Pons (tissue), 1 donor: ENCODE measurements at regions not wholly inside any gene's neighbourhood (a gene's known extent, or its start where the extent isn't known, plus 50 kb on each side); places are given as distances from the start of the nearest gene placed in this dataset.

ENCODE experiments used
- DNase-seq: peaks from one replicate; pipeline ENCODE4 v3.0.0-alpha.2; 2016; ENCODE audit warnings: low spot score

DNA sequence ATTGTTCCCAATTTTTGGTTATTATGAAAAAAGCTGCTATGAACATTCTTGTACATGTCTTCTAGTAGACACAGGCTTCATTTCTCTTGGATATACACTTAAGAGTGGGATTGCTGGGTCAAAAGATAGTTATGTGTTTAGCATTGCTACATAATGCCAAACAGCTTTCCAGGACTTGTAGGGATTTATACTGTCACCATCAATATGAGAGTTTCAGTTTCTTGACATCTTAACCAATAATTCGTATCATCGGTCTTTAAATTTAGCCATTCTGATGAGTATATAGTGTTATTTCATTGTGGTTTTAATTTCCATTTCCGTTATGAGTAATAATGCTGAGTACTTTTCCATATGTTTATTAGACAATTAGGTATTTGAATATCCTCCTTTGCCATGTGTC lies 190.3 kb upstream of the PFN2 start:
- no peak for DNase-seq

DNA sequence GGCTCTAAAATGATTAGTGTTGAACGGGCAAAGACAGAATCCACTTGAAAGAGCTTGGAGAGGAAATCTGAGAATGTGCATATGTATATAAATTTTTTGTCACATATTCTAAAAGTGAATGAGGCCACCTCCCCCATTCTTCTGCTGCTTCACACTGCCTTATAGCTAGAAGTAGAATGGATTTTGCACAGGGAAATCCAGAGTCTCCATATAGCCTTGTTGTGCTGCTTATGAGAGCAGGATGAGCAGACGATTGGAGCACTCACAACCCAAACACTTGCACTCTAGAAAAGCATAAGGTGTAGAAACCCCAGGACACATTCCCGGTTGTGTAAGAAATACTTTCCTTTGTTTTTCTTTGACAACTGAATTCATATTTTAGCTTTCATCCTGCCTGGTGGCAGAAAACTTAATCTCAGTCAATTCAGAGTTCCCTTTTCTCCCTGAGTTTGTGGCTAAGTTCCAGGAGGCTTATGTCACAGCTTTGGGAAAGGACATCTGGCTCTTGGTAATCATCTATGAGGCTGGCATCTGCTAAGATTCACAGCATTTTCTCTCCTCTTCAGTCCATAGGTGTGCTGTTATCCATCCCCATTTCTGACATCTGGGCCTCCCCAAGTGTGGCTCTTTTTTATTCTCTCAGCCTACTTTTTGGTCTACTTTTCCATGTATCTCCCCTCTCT lies 188.4 kb upstream of the PFN2 start:
- DNase-seq = peak; percentile 34

DNA sequence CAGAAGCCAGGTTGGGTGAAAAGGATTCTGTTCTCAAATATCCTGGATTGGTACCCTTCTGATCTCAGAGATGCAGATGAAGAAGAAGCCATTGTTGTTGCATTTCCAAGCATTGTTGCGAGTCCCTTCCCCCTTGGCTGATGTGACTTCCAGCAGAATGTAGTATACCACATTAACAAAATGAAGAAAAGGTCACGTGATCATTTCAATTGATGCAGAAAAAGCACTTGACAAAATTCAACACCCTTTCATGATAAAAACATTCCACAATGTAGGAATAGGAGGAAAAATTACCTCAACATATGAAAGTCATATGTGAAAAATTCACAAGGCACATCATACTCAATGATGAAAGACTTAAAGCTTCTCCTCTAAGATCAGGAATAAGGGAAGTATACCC lies 181.9 kb upstream of the PFN2 start:
- no peak for DNase-seq

DNA sequence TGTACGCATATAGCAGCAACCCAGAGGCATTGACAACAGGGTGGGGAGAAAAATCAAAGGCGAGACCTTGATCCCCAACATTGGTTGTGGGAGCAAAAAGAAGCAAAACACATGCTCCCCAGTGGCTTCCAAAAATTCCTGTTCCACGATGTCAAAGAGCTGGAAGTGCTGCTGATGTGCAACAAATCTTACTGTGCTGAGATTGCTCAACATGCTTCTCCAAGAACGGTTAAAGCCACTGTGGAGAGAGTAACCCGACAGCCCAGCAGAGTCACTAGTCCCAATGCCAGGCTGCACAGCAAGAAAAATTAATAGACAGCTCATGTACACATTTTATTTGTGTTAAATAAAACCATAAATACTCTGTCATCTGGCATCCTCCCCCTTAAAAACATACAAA lies 179.9 kb upstream of the PFN2 start:
- no peak for DNase-seq

DNA sequence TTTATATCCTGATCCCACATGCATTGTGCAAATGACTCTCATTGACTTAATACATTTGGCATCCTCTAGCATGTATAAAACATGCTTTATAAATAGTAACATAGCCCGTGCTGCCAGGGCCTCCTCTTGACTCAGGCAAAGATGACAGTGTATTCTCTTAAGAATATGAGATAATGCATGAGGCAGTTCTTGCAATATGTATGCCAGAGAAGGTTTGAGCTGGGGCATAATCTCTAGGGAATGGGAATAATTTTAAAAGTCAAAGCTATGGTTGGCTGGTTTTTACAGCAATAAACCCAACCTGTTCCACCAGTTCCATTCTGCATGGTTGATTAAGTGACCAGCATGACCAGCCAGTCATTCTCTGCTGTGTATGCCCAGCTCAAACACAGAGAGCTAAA lies 179.0 kb upstream of the PFN2 start:
- no peak for DNase-seq

DNA sequence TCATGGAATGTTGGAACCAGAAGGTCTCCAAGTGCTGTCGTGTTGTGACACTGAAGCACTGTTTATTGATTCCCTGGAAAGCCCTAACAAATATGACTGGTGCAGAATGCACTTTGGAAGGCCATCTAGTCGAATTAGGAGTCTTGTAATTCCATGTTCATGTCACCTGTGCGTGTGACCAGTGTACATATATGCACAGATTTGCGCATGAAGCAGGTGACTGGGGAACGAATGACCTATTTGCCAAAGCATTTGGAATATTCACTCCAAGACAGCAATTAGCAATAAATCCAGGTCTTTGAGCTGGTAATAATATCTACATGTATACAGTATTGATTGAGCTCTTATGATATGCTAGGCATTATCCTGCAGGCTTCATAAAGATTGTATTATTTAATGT lies 177.5 kb upstream of the PFN2 start:
- no peak for DNase-seq

DNA sequence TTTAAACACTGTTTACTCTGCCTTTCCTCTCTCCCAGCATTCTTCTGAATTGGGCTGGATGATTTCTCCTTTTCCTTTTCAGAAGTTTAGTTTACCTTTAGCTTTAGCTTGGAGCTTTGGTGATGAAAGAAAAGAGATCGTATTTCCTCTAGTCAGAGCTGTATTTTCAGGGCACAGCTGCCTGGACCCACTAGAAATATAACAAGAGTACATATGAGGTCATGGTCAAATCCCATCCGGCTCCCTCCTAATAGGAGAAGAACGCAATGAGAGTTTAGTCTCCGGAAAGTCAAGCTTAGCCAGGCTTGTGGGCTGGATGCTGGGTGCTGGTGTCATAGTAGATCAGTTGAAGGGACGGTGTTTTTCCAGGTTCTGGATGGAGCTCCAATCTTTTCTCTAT lies 177.1 kb upstream of the PFN2 start:
- DNase-seq = no peak

DNA sequence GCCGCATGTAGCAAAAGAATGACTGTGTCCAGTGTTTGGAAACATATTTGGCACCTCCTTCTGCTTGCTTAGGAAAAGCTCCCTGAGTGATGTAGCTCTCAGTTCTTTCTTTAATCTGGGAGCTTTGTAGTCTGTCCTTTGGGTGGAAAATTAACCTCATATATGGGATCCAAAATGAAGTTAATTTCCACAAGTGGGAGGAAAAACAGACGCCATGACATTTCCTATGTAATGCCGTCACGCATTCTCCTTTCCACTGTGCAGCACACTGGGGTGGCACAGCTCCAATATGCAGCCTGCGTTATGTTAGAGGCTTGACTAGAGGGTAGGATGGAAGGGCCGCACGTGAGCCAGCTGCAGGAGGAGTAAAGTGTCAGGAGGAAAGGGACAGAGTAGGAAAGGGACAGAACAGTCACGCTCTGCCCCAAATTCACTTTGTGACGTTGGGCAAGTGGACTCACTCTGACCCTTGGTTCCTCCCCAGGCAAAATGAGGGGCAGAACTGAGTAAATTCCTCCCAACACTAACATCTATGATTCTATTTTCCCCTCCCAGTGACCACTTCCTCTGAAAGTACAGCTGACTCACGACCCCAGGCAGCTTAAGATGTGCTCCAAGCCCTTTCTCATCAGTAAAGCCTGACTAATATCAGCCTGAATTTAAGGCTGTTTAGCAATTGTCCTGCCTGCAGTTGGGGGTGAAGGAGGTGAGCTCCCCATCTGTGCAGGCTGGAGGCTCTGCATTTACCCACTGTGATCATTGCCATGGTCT lies 176.5 kb upstream of the PFN2 start:
- no peak for DNase-seq

DNA sequence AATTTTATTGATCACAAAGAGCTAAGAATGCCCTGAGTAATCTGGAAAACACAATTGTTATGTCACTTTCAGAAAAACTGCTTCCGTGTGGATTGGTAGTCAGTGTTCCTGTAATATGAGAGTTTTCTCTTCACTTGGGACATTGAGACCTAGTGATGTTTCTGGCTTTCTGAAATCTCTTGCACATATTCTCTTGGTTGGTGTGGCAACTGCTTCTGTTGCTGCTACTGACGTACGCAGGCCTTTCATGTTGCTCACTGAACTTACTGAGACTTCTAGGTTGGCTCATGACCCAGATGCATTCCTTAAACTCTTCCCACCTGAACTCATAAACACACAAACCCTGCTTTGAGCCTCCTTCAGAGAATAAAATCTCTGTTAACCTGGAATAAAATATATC lies 175.0 kb upstream of the PFN2 start:
- DNase-seq = no peak

DNA sequence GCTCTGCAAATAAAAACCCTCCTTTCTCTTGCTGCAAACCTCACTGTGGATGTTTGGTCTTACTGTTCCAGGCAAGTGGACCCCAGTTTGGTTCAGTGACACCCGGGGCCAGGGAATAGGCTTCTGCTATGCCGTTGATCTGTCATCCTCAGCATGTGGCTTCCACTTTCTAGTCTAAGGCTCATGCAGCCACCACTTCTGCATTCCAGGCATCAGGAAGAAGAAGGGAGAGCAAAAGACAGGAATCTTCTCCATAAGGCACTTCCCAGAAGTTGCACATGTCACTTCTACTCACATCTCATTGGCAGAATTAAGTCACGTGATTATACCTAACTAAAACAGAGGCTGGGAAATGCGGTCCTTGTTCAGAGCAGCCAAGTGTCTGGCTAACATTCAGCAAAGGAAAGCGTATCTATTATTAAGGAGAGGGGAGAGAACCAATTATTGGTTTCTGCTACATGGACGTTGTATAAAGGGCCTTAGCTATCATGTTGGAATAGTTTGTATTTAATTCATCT lies 173.6 kb upstream of the PFN2 start:
- no peak for DNase-seq

DNA sequence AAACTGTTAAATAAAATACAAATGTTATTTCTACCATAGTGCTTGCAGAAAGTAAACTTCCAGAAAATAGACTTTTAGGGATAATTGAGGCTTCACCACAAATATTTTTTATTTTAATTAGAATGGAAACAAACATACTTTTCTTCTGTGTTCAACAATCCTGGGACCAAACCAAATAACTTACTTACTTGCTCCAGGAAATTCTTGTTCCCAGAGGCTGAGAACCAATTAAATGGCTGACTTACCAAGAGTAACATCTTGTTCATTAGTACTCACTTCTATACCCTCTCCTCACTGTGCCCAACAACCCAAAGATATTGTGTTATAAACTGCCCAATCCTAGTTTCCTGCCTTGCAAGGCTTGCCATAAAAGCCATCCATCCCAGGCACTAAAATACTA lies 172.2 kb upstream of the PFN2 start:
- DNase-seq = no peak

DNA sequence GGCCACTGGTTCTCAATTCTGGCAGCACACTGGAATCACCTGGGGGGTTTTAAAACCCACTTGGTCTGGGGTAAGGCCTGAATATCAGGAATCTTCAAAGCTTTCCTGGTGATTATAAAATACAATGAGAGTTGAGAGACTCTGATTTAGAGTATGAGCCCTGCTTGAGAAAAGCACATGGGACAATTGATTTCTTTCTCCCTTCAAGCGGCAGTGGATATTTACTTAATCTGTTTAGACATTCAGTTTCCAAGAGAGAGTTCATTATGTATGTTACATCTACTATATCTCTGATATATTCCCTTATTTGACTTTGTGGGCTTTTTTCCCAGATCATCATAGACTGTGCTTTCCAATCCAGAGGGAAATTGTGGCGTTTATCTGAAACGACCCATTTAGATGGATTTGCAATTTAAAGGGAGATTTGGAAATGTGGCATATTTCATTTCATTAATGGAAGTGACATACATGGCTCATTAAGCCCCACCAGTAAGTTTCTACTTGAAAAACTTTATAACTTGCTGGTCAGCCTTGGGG lies 171.2 kb upstream of the PFN2 start:
- DNase-seq = no peak

DNA sequence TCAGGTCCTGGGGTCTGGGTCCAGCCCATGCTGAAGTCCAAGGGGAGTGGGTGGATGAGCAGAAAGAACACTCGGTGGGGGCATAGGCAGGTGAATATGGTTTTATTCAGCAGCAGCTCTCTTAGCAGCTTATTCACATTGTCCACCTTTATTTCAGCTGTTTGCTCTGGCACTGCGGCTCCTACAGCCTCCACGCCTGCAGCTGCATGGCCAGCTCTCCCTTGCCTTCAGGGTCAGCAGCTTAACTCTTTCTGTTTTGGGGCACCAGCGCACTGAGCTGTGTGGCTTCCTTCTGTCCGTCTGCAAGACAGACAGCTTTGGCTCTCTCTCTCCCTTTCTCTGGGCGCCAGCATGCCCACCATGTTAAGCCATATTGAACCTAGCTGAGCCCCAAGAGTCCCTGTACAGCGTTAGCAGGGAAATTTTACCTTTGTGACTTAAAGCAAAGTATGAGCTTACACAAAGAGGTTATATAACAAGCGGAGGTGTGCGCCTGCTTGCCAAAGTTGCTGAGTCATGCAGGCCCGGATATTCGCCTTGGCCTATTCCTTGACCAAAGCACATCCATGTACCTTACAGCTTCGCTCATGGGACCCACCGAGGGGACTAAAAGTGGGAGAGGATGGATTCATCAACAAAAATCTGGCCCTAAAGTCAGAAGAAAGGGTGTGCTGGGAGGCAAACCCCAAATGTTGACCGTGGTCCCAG lies 170.1 kb upstream of the PFN2 start:
- no peak for DNase-seq

DNA sequence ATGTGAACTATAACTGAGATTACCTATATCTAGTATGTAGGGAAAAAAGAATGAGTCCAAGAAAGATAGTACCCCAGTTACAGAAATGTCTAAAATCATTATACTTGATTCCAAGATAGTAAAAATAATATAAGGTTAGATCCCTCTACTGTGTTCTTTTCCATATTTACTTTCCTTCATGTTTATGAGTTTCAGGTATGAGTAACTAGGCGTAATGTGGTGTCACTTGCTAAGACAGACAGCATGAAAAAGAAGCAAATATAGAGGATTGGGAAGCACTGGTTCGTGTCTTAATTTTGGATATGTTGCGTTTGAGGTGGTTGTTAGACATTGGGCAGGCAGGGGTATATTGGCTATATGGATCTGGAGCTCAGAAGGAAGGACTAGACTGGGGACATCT lies 168.1 kb upstream of the PFN2 start:
- no peak for DNase-seq

DNA sequence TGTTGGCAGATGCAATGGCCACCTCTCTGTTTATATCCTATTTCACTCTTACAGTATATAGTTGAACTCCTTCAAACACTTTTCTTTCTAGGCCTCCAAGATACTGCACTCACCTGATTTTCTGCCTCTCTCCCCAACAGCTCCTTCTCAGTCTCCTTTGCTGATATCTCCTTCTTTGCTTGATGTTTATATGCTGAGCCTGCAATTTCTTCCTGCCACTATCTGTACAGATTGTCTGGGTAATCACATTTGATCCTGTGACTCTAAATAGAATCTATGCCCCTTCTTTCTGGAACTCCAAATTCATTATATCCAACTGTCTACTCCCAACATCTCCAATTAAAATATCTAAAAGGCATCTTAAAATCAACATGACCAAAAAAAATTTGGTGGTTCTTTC lies 165.5 kb upstream of the PFN2 start:
- no peak for DNase-seq

DNA sequence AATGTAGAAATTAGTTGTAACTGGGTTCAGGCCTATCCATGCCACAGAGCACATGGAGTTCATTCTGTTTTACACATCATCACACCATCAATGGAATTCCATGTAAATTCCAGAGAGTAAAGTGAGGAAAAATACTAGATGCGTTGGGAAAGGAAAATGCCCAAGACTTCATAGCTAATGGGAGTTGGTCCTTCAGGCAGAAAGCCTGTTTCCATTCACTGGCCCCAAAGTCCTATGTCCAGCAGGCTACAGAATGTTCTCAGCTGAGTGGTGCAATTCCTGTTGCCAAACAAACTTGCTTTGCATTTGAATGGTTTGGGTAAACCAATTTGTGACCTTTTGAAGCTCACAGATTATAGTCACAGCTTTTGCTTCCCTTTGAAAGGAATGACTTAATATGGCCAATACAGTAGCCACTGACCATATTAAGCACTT lies 164.6 kb upstream of the PFN2 start:
- no peak for DNase-seq

DNA sequence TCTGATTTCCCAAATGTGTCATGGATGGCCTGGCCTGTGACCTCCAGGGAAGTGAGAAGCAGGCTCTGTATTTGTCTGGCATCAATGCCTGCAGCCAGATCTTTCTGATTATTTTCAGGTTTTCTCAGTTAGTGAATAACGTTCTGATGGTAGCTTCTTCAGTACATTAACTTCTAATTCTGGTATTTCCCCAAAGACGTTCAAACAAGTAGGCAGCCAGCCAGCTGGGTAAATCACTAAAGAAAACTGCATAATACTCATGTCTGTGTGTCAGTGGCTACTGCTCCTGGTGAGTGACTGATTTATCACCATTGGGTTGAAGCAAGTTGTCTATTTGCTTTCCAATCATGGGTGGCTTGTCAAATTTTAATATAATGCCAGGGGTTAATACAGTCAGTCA lies 162.6 kb upstream of the PFN2 start:
- no peak for DNase-seq

DNA sequence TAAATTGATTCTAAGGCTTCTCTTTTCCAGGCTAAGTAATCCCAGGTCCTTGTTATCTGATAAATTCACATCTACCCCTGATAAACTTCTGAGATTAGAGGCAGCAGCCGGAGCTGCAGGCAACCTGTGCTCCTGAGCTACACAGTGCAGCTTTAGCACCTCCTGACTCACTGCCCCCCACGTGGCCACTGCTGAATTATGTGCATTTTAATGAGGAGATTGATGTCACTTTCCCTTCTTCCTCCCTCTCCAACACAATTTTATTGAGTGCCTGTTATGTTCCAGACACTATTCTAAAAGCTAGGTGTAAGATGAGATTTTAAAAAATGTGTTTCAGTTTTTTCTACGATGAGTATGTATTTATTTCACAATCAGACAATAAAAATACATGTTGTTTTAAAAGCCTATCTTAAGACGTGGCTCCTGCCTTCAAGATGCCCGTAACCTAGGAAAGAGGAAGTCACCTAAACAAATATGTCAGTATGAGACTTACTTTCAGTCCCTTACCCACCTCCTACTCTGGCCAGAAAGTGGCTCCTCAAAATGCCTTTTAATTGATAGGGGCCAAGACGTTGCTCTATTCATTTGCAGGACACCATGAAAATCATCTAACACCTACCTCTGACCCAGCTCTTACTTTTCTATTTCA lies 161.5 kb upstream of the PFN2 start:
- DNase-seq = no peak

DNA sequence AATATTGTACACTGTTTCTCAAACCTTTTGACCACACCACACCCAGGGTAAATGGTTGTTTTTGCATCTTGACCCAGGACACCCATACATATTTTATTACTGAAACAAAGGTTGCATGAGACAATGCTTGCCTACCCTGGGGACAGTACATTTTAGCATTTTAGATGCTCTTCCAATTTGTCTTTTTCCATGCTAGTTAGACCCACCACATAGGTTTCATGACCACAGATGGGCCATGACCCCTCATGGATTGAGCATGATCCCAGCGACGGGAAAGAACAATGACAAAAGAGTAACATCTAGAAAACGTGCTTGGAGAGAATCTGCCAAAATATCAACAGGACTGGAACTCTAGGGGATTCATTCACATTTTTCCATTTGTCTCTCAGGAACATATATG lies 161.0 kb upstream of the PFN2 start:
- DNase-seq = no peak

DNA sequence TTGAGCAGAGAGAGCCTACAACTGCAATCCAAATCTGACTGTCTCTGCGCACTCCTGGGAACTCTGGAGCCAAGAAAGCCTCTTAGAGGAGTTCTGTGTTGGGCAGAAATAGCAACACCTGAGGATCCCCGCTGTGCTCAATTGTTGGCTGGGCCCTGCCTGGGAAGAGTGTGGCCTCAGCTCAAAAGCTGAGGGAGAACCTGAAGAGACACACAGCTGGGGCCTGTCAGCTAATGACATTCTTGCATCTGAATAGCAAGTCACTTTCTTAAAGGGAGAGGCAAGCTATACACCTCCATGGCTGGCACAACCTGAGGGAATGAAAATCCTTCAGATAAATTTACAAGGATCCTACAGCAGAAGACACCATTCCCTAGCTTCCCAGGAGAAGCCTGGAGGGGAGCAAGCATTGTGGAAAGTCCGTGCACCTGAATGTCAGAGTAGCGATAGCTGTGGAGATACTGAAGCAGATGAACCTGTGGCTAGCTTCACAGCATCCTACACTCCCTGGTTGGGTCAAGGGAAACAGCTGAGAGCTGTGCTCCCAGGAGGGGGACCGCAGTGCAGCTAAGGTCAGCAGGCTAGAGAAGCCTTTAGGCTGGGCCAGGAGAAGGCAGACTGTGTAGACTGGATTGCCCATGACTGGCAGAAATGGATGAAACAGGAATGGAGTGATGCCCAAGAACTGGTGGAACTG lies 159.9 kb upstream of the PFN2 start:
- DNase-seq = no peak

DNA sequence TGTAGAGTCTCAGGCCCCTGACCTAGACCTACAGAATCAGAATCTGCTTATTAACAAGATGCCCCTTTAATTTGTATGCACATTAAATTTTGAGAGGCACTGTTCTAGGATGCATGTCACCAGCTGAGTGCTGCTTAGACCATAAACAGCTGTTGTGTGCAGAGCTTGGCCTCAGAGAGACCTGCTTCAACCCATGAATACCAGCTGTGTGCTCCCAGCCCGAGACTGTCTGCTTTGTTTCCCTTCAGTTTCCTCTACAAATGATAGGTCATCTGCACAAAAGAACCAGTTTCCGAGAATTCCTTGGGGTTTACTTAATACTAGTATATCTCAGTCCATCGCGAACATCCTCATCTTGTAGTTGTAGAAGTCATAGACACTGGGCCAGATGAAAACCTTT lies 158.5 kb upstream of the PFN2 start:
- peak; percentile 11 for DNase-seq

DNA sequence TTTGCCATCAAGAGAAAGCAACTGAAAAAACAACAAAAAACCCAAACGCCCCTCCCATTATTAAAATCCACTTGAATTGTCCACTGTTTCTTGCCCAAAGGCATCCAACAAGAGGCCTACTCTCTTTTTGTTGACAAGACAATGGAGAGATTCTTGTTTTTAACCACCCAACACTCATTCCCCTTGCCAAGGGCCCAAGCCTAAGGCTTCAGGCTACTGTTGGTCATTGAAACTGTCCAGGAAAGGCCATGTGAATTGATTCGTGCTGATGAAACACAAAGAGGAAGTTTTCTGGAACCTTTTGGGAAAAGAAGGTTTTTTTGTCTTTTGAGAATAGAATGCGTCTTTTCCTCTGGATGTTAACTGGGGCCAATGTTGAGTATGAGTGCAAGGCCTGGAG lies 157.4 kb upstream of the PFN2 start:
- peak; percentile 91 for DNase-seq
